ENCODE measurements at regions not wholly inside any gene's neighbourhood (a gene's known extent, or its start where the extent isn't known, plus 50 kb on each side); places are given as distances from the start of the nearest gene placed in this dataset.

DNA sequence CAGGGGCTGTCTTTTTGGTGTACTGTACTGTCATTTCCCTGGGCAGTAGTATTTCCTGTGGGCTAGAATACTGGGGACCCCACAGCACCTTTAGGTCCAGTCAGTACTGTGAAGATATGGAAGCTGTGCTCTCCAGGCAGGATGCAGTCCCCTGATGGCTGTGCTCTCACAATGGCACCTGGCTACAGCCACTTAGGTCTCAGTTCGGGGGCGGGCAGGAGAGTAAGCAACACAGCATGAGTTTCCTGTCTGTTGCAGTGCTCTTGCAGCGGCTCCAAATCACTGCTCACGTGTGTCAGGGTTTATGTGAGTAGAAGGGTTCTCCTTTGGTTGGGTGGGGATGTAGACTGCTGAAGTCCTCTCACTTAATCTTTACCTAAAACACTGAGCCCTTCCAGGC, 810.4 kb downstream of the DACH1 start:
- no peak for TF ChIP-seq POLR2A (IDR thresholded peaks at IDR 0.05; ENCODE audit: low read length)
- TF ChIP-seq GATA1 (IDR thresholded peaks at IDR 0.05; ENCODE audit: low read depth, low read length): no peak

Measured in erythroblast (primary cell).